GM12872 (cell line): ENCODE measurements at regions not wholly inside any gene's neighbourhood (a gene's known extent, or its start where the extent isn't known, plus 50 kb on each side); places are given as distances from the start of the nearest gene placed in this dataset.

Source experiments
- CTCF ChIP-seq: IDR thresholded peaks from 3 replicates; pipeline ENCODE4 v1.5.1; 2011; ENCODE audit warnings: low read depth, mild to moderate bottlenecking, low read length, moderate library complexity; ENCODE audit not compliant: insufficient read depth

- no peak for TF ChIP-seq CTCF
Observed at GRCh38 chr6:40020166-40020565, 85.9 kb upstream of the MOCS1 start.

- no peak for TF ChIP-seq CTCF
Observed at GRCh38 chr6:40015530-40015929, 81.3 kb upstream of the MOCS1 start.

- TF ChIP-seq CTCF: no peak
Observed at GRCh38 chr6:40011844-40012243, 77.6 kb upstream of the MOCS1 start.

- TF ChIP-seq CTCF: no peak
Observed at GRCh38 chr6:40000964-40001515, 66.8 kb upstream of the MOCS1 start.

GRCh38 chr6:39999006-39999867 is 65.0 kb upstream of the MOCS1 start:
- no peak for TF ChIP-seq CTCF

- no peak for TF ChIP-seq CTCF
Observed at GRCh38 chr6:39998126-39998525, 63.9 kb upstream of the MOCS1 start.

GRCh38 chr6:39997101-39997635 is 62.9 kb upstream of the MOCS1 start:
- TF ChIP-seq CTCF: no peak
